Right lobe of liver (tissue), 6 donors: ENCODE measurements at regions not wholly inside any gene's neighbourhood (a gene's known extent, or its start where the extent isn't known, plus 50 kb on each side); places are given as distances from the start of the nearest gene placed in this dataset.

Source experiments
- ATAC-seq, 4 donors: fragments of 200-7000 bp; cut with Tn5 transposase; one replicate each; pipeline ENCODE4 v1.9.1; 2020; ENCODE audit warnings: mild to moderate bottlenecking in 4 of 4, moderate library complexity in 4 of 4
- DNase-seq, 3 donors: peaks; one replicate each; pipeline ENCODE4 v3.0.0-alpha.2; 2020
- H3K27ac ChIP-seq, 3 donors: fragments of 200-600 bp; one replicate each; pipeline ENCODE4 v1.8.0; 2022
- H3K27me3 ChIP-seq, 2 donors: fragments of 200-600 bp; one replicate each; pipeline ENCODE4 v1.8.0; 2022
- H3K36me3 ChIP-seq, 4 donors: fragments of 200-600 bp; sonication (generic) in 1 of 4; one replicate each; pipeline versions ENCODE4 v1.5.1 to v1.8.0; 2017 to 2022; ENCODE audit warnings: control low read depth in 1 of 4
- H3K4me1 ChIP-seq, 4 donors: fragments of 200-600 bp; sonication (generic) in 1 of 4; one replicate each; pipeline versions ENCODE4 v1.5.1 to v1.8.0; 2017 to 2022; ENCODE audit warnings: control low read depth in 1 of 4
- H3K4me3 ChIP-seq, 3 donors: fragments of 200-600 bp; one replicate each; pipeline ENCODE4 v1.8.0; 2022
- H3K9me3 ChIP-seq, 4 donors: fragments of 200-600 bp; sonication (generic) in 1 of 4; one replicate each; pipeline versions ENCODE4 v1.5.1 to v1.8.0; 2017 to 2022; ENCODE audit warnings: control low read depth in 1 of 4
- POLR2A ChIP-seq: fragments of 450-650 bp; IDR thresholded peaks from one replicate; pipeline ENCODE4 v1.6.1; 2017; ENCODE audit warnings: antibody characterized with exemption, mild to moderate bottlenecking
- WGBS: methylation state at CpG from one replicate; pipeline ENCODE4 v1.1.6; 2018; ENCODE audit warnings: low coverage, low lambda C conversion rate; ENCODE audit not compliant: insufficient coverage; ENCODE audit errors: missing lambda C conversion rate; 5-methylcytosine and 5-hydroxymethylcytosine counted together
- intact Hi-C, 2 donors: fragments of 100-400 bp; cut with DNase I; formaldehyde crosslinking; loops; one replicate each; pipeline versions ENCODE4 v1.11.2 to v1.14.1; 2022
- TF ChIP-seq, protein P1 (sequence below), 4 donors: fragments of 200-600 bp in 3 of 4; fragments of 450-650 bp in 1 of 4; IDR thresholded peaks; one replicate each; pipeline versions ENCODE4 v1.5.1 to v1.8.0; 2016 to 2022; ENCODE audit warnings: antibody characterized with exemption in 4 of 4, mild to moderate bottlenecking in 2 of 4
- donor health status: DM: no; HTN: yes; CAD: no.
- donor health status: DM: no; HTN: no; CAD: no.
- donor health status: DM: no; HTN: no; CAD: no.
- donor health status: DM: no; HTN: yes; CAD: no.
- donor health status: DM: no; HTN: yes; CAD: no.

DNA sequence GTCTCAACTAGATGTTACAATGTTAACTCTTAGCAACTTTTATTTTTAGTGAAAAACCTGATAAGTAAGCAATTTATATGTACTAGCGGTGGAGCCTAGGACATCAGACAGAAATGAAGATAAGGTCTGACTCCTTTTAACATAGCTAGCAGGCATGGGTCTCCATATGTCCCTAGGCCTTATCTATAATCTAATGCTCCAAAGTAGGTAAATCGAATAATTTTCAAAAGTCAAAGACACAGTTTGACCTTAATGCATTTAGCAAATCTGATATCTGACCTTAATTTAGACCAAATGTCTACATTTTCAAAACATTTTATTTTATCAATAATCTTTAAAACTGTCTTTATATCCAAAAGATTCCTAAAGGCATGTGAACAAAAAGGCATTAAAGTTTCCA is 305.0 kb upstream of the CCNH start:
- H3K27me3 ChIP-seq: no peaks in the 10 kb centered on the region
- H3K9me3 ChIP-seq: no peaks in the 10 kb centered on the region
- no peak overlapping the region for H3K4me3 ChIP-seq
- H3K4me1 ChIP-seq: no peaks in the 10 kb centered on the region
- intact Hi-C loops: no loop called here
- ATAC-seq (no peak), DNase-seq (no peak)
- TF ChIP-seq, protein P1, sequence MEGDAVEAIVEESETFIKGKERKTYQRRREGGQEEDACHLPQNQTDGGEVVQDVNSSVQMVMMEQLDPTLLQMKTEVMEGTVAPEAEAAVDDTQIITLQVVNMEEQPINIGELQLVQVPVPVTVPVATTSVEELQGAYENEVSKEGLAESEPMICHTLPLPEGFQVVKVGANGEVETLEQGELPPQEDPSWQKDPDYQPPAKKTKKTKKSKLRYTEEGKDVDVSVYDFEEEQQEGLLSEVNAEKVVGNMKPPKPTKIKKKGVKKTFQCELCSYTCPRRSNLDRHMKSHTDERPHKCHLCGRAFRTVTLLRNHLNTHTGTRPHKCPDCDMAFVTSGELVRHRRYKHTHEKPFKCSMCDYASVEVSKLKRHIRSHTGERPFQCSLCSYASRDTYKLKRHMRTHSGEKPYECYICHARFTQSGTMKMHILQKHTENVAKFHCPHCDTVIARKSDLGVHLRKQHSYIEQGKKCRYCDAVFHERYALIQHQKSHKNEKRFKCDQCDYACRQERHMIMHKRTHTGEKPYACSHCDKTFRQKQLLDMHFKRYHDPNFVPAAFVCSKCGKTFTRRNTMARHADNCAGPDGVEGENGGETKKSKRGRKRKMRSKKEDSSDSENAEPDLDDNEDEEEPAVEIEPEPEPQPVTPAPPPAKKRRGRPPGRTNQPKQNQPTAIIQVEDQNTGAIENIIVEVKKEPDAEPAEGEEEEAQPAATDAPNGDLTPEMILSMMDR (IDR thresholded peaks at IDR 0.05): no peak
- TF ChIP-seq POLR2A: no peak
- H3K27ac ChIP-seq: no peak overlapping the region
- H3K36me3 ChIP-seq: no peaks in the 10 kb centered on the region
- WGBS: 43% methylated on average over 2 of the region's 2 CpGs

DNA sequence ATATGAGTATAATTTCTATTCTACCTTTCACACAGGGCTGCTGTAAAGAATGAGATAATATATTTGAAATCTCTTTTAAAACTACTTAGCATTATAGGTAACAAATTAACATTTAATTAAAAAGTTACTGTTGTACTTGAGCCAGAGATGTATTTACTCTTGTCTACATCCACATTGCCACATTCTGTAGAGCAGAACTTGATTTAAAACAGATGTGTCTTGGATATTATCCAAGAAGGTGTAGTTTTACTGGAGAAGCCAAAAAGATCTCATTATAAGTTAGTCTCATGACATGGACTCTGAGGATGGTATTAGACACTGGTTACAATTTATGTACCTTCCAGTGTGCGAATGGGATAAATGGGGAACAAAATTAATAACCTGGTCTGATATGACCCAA is 293.1 kb upstream of the CCNH start:
- H3K9me3 ChIP-seq: no peaks in the 10 kb centered on the region
- 45% methylated on average over 1 of the region's 1 CpG for WGBS
- ATAC-seq: no peak

DNA sequence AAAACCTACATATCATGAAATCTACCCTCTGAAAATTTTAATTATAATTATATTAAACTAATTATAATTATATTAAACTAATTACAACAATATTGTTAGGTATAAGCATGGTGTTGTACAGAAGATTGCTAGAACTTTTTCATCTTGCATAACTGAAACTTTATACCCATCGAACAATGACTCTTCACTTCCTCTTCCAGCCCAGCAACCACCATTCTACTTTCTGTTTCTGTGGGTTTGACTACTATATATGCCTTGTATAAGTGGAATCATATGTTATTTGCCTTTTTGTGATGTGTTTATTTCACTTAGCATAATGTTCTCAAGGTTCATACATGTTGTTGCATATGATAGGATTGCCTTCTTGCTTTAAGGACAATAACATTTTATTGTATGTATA is 274.2 kb upstream of the CCNH start:
- 29% methylated on average over 1 of the region's 1 CpG for WGBS
- intact Hi-C loops: no loop called here

More for the DNA sequence above, 293.1 kb upstream of the CCNH start:
- no peaks in the 10 kb centered on the region for H3K4me1 ChIP-seq
- DNase-seq: no peak
- H3K27me3 ChIP-seq: no peaks in the 10 kb centered on the region
- TF ChIP-seq POLR2A: no peak
- TF ChIP-seq, protein P1 (IDR thresholded peaks at IDR 0.05): no peak
- H3K4me3 ChIP-seq: no peak overlapping the region
- intact Hi-C loops: no loop called here
- no peak overlapping the region for H3K27ac ChIP-seq
- no peaks in the 10 kb centered on the region for H3K36me3 ChIP-seq

DNA sequence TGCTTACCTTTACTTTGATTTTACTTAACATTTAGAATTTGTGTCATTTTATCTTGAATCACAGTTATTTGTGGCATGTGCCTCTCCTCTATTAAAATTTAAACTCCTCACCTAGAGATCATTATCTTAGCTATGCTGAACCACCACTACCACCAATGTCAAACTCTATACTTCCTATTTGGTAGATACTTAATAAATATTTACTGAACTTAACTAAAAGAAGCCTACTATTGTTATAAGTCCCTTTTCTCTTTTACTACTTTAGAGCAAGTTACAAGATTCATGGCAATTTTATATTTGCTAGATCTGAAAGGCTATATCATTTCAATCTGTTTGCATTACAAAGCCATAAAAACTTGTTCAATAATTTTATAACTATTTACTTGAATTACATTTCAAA is 273.3 kb upstream of the CCNH start:
- H3K9me3 ChIP-seq: no peaks in the 10 kb centered on the region
- TF ChIP-seq, protein P1 (IDR thresholded peaks at IDR 0.05): no peak
- no peak for TF ChIP-seq POLR2A
- intact Hi-C loops: no loop called here

More for the DNA sequence above, 274.2 kb upstream of the CCNH start:
- Histone ChIP-seq H3K9me3 (no peaks in the 10 kb centered on the region), H3K27ac (no peak overlapping the region), H3K27me3 (no peaks in the 10 kb centered on the region), H3K36me3 (no peaks in the 10 kb centered on the region), H3K4me1 (no peaks in the 10 kb centered on the region), H3K4me3 (no peak overlapping the region)
- DNase-seq (no peak), ATAC-seq (no peak)
- no peak for TF ChIP-seq POLR2A
- TF ChIP-seq, protein P1 (IDR thresholded peaks at IDR 0.05): no peak

DNA sequence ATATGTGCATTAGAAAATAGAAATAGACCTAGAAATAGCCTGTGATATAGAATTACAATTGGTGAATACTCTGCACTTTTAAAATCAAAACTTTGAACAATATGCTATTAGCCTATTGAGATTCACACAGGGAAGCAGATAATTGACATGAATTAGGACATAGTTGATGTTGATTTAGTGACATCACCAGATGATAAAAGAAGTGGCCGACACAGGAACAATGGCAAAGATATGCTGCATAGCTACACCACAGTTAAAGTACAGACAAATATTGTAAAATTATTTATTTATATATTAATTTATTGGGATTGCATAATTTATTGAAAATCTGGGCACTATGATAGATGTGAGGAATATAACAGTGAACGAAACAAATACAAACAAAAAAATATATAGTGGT is 261.5 kb upstream of the CCNH start:
- no peaks in the 10 kb centered on the region for H3K27me3 ChIP-seq
- WGBS: 25% methylated on average over 2 of the region's 2 CpGs
- intact Hi-C loops: no loop called here
- no peaks in the 10 kb centered on the region for H3K36me3 ChIP-seq
- no peak overlapping the region for H3K4me3 ChIP-seq
- H3K9me3 ChIP-seq: no peaks in the 10 kb centered on the region
- TF ChIP-seq, protein P1 (IDR thresholded peaks at IDR 0.05): no peak
- no peak for TF ChIP-seq POLR2A
- no peaks in the 10 kb centered on the region for H3K4me1 ChIP-seq
- ATAC-seq: no peak
- no peak overlapping the region for H3K27ac ChIP-seq
- DNase-seq: no peak

More for the DNA sequence above, 273.3 kb upstream of the CCNH start:
- H3K4me3 ChIP-seq: no peak overlapping the region
- H3K27me3 ChIP-seq: no peaks in the 10 kb centered on the region
- DNase-seq: no peak
- H3K27ac ChIP-seq: no peak overlapping the region
- H3K36me3 ChIP-seq: no peaks in the 10 kb centered on the region
- no peak for ATAC-seq
- H3K4me1 ChIP-seq: no peaks in the 10 kb centered on the region
